ENCODE measurements at regions not wholly inside any gene's neighbourhood (a gene's known extent, or its start where the extent isn't known, plus 50 kb on each side); places are given as distances from the start of the nearest gene placed in this dataset.

- Histone ChIP-seq H3K4me1 (ENCODE audit: control insufficient read depth, low read length) (no peaks in the 10 kb centered on the region), H3K27me3 (ENCODE audit: control insufficient read depth, low read length) (no peaks in the 10 kb centered on the region; the same call in 1 of the 2 replicates), H3K79me2 (ENCODE audit: control insufficient read depth, low read length) (no peaks in the 10 kb centered on the region), H3K9me2 (replicated peaks; ENCODE audit: control insufficient read depth, low read length) (no peaks in the 10 kb centered on the region), H4K20me1 (ENCODE audit: control insufficient read depth, insufficient read depth, low read depth, low read length) (no peaks in the 10 kb centered on the region), H3K4me2 (ENCODE audit: low read length) (no peak overlapping the region), H3F3A (ENCODE audit: control insufficient read depth, insufficient read depth) (no peaks in the 10 kb centered on the region), H3K36me3 (ENCODE audit: control insufficient read depth, low read length) (no peaks in the 10 kb centered on the region), H3K27ac (ENCODE audit: low read depth, low read length) (no peak overlapping the region), H3K4me3 (ENCODE audit: low read length) (no peak overlapping the region), H3K9me3 (ENCODE audit: control insufficient read depth, insufficient read depth, low read length) (no peaks in the 10 kb centered on the region)
- TF ChIP-seq, protein P1, sequence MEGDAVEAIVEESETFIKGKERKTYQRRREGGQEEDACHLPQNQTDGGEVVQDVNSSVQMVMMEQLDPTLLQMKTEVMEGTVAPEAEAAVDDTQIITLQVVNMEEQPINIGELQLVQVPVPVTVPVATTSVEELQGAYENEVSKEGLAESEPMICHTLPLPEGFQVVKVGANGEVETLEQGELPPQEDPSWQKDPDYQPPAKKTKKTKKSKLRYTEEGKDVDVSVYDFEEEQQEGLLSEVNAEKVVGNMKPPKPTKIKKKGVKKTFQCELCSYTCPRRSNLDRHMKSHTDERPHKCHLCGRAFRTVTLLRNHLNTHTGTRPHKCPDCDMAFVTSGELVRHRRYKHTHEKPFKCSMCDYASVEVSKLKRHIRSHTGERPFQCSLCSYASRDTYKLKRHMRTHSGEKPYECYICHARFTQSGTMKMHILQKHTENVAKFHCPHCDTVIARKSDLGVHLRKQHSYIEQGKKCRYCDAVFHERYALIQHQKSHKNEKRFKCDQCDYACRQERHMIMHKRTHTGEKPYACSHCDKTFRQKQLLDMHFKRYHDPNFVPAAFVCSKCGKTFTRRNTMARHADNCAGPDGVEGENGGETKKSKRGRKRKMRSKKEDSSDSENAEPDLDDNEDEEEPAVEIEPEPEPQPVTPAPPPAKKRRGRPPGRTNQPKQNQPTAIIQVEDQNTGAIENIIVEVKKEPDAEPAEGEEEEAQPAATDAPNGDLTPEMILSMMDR (IDR thresholded peaks at IDR 0.05; ENCODE audit: low read depth, low read length, poor library complexity, severe bottlenecking), result no peak
- no peak for TF ChIP-seq EZH2phosphoT487 (IDR thresholded peaks at IDR 0.05; ENCODE audit: borderline replicate concordance, low read length)
Observed at GRCh38 chr5:38048400-38048799, 208.6 kb upstream of the GDNF start.

DNA sequence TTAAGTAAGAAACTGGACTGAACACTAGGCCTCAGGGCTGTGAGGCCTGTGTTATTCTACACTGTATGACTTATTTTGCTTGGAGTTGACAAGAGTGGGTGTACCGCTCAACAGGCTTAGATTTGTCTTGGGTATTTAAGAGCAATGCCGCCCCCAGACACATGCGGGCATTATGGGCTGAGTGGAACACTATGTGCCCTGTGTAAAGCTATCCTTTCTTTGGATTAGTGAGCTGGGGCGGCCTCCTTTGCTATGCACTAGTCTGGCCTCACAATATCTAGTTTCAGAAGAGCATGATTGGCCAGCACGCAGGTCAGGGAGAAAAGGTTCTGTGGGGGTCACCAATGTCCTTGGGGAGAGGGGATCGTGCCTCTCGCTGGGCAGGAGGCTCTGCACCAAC, 206.3 kb upstream of the GDNF start:
- Histone ChIP-seq H3K36me3 (ENCODE audit: control insufficient read depth, low read length) (no peaks in the 10 kb centered on the region), H4K20me1 (ENCODE audit: control insufficient read depth, insufficient read depth, low read depth, low read length) (no peaks in the 10 kb centered on the region), H3K9me2 (replicated peaks; ENCODE audit: control insufficient read depth, low read length) (no peaks in the 10 kb centered on the region), H3F3A (ENCODE audit: control insufficient read depth, insufficient read depth) (no peaks in the 10 kb centered on the region), H3K4me2 (ENCODE audit: low read length) (no peak overlapping the region), H3K4me3 (ENCODE audit: low read length) (no peak overlapping the region), H3K27me3 (ENCODE audit: control insufficient read depth, low read length) (no peaks in the 10 kb centered on the region; the same call in 1 of the 2 replicates), H3K9me3 (ENCODE audit: control insufficient read depth, insufficient read depth, low read length) (no peaks in the 10 kb centered on the region), H3K27ac (ENCODE audit: low read depth, low read length) (no peak overlapping the region), H3K79me2 (ENCODE audit: control insufficient read depth, low read length) (no peaks in the 10 kb centered on the region), H3K4me1 (ENCODE audit: control insufficient read depth, low read length) (no peaks in the 10 kb centered on the region)
- TF ChIP-seq, protein P1 (IDR thresholded peaks at IDR 0.05; ENCODE audit: low read depth, low read length, poor library complexity, severe bottlenecking), result no peak
- no peak for TF ChIP-seq EZH2phosphoT487 (IDR thresholded peaks at IDR 0.05; ENCODE audit: borderline replicate concordance, low read length)

- H3K27ac ChIP-seq (ENCODE audit: low read depth, low read length), result no peak overlapping the region
- H4K20me1 ChIP-seq (ENCODE audit: control insufficient read depth, insufficient read depth, low read depth, low read length), result no peaks in the 10 kb centered on the region
- H3K36me3 ChIP-seq (ENCODE audit: control insufficient read depth, low read length), result no peaks in the 10 kb centered on the region
- H3K9me2 ChIP-seq (replicated peaks; ENCODE audit: control insufficient read depth, low read length), result no peaks in the 10 kb centered on the region
- no peaks in the 10 kb centered on the region for H3K79me2 ChIP-seq (ENCODE audit: control insufficient read depth, low read length)
- no peaks in the 10 kb centered on the region for H3F3A ChIP-seq (ENCODE audit: control insufficient read depth, insufficient read depth)
- H3K4me3 ChIP-seq (ENCODE audit: low read length), result no peak overlapping the region
- H3K27me3 ChIP-seq (ENCODE audit: control insufficient read depth, low read length), result no peaks in the 10 kb centered on the region; the same call in 1 of the 2 replicates
- no peak overlapping the region for H3K4me2 ChIP-seq (ENCODE audit: low read length)
- TF ChIP-seq EZH2phosphoT487 (IDR thresholded peaks at IDR 0.05; ENCODE audit: borderline replicate concordance, low read length), result no peak
- TF ChIP-seq, protein P1 (IDR thresholded peaks at IDR 0.05; ENCODE audit: low read depth, low read length, poor library complexity, severe bottlenecking), result no peak
- no peaks in the 10 kb centered on the region for H3K4me1 ChIP-seq (ENCODE audit: control insufficient read depth, low read length)
- H3K9me3 ChIP-seq (ENCODE audit: control insufficient read depth, insufficient read depth, low read length), result no peaks in the 10 kb centered on the region
Observed at GRCh38 chr5:38045446-38045845, 205.6 kb upstream of the GDNF start.

Measured in DOHH2 (cell line).